ENCODE measurements at regions not wholly inside any gene's neighbourhood (a gene's known extent, or its start where the extent isn't known, plus 50 kb on each side); places are given as distances from the start of the nearest gene placed in this dataset.

- H3K4me3 ChIP-seq (ENCODE audit: insufficient read depth, low read depth, low read length), result no peak overlapping the region
Measured at GRCh38 chr7:340979-341694, 51.2 kb downstream of the FOXL3 start.

GRCh38 chr7:341841-342638 is 52.1 kb downstream of the FOXL3 start:
- Histone ChIP-seq H3K4me3 (ENCODE audit: insufficient read depth, low read depth, low read length) (no peak overlapping the region), H3K27me3 (ENCODE audit: control insufficient read depth, insufficient read depth, low read length) (no peaks in the 10 kb centered on the region), H3K36me3 (replicated peaks; ENCODE audit: control insufficient read depth, insufficient read depth, low read length) (no peaks in the 10 kb centered on the region)
- no peak for DNase-seq

More at GRCh38 chr7:340979-341694, 51.2 kb downstream of the FOXL3 start:
- DNase-seq, result no peak
- Histone ChIP-seq H3K27me3 (ENCODE audit: control insufficient read depth, insufficient read depth, low read length) (no peaks in the 10 kb centered on the region), H3K36me3 (replicated peaks; ENCODE audit: control insufficient read depth, insufficient read depth, low read length) (no peaks in the 10 kb centered on the region)

GRCh38 chr7:342681-343216 is 52.8 kb downstream of the FOXL3 start:
- Histone ChIP-seq H3K27me3 (ENCODE audit: control insufficient read depth, insufficient read depth, low read length) (no peaks in the 10 kb centered on the region), H3K4me3 (ENCODE audit: insufficient read depth, low read depth, low read length) (no peak overlapping the region), H3K36me3 (replicated peaks; ENCODE audit: control insufficient read depth, insufficient read depth, low read length) (no peaks in the 10 kb centered on the region)
- DNase-seq, result no peak

- no peaks in the 10 kb centered on the region for H3K27me3 ChIP-seq (ENCODE audit: control insufficient read depth, insufficient read depth, low read length)
- no peak overlapping the region for H3K4me3 ChIP-seq (ENCODE audit: insufficient read depth, low read depth, low read length)
- H3K36me3 ChIP-seq (replicated peaks; ENCODE audit: control insufficient read depth, insufficient read depth, low read length), result no peaks in the 10 kb centered on the region
- no peak for DNase-seq
Measured at GRCh38 chr7:343227-343822, 53.4 kb downstream of the FOXL3 start.

GRCh38 chr7:343864-344607 is 54.1 kb downstream of the FOXL3 start:
- H3K27me3 ChIP-seq (ENCODE audit: control insufficient read depth, insufficient read depth, low read length), result no peaks in the 10 kb centered on the region
- H3K36me3 ChIP-seq (replicated peaks; ENCODE audit: control insufficient read depth, insufficient read depth, low read length), result no peaks in the 10 kb centered on the region
- H3K4me3 ChIP-seq (ENCODE audit: insufficient read depth, low read depth, low read length), result no peak overlapping the region
- no peak for DNase-seq

- Histone ChIP-seq H3K4me3 (ENCODE audit: insufficient read depth, low read depth, low read length) (no peak overlapping the region), H3K36me3 (replicated peaks; ENCODE audit: control insufficient read depth, insufficient read depth, low read length) (no peaks in the 10 kb centered on the region), H3K27me3 (ENCODE audit: control insufficient read depth, insufficient read depth, low read length) (no peaks in the 10 kb centered on the region)
- no peak for DNase-seq
Measured at GRCh38 chr7:344608-344994, 54.6 kb downstream of the FOXL3 start.

GRCh38 chr7:346116-346898 is 56.3 kb downstream of the FOXL3 start:
- no peak for DNase-seq
- H3K36me3 ChIP-seq (replicated peaks; ENCODE audit: control insufficient read depth, insufficient read depth, low read length), result no peaks in the 10 kb centered on the region
- no peaks in the 10 kb centered on the region for H3K27me3 ChIP-seq (ENCODE audit: control insufficient read depth, insufficient read depth, low read length)
- no peak overlapping the region for H3K4me3 ChIP-seq (ENCODE audit: insufficient read depth, low read depth, low read length)

- Histone ChIP-seq H3K4me3 (ENCODE audit: insufficient read depth, low read depth, low read length) (no peak overlapping the region), H3K36me3 (replicated peaks; ENCODE audit: control insufficient read depth, insufficient read depth, low read length) (no peaks in the 10 kb centered on the region), H3K27me3 (ENCODE audit: control insufficient read depth, insufficient read depth, low read length) (no peaks in the 10 kb centered on the region)
- no peak for DNase-seq
Measured at GRCh38 chr7:347001-347590, 57.1 kb downstream of the FOXL3 start.

GRCh38 chr7:347644-348479 is 57.9 kb downstream of the FOXL3 start:
- Histone ChIP-seq H3K4me3 (ENCODE audit: insufficient read depth, low read depth, low read length) (no peak overlapping the region), H3K27me3 (ENCODE audit: control insufficient read depth, insufficient read depth, low read length) (no peaks in the 10 kb centered on the region), H3K36me3 (replicated peaks; ENCODE audit: control insufficient read depth, insufficient read depth, low read length) (no peaks in the 10 kb centered on the region)
- no peak for DNase-seq

GRCh38 chr7:348480-348844 is 58.5 kb downstream of the FOXL3 start:
- DNase-seq, result no peak
- Histone ChIP-seq H3K36me3 (replicated peaks; ENCODE audit: control insufficient read depth, insufficient read depth, low read length) (no peaks in the 10 kb centered on the region), H3K27me3 (ENCODE audit: control insufficient read depth, insufficient read depth, low read length) (no peaks in the 10 kb centered on the region), H3K4me3 (ENCODE audit: insufficient read depth, low read depth, low read length) (no peak overlapping the region)

- H3K27me3 ChIP-seq (ENCODE audit: control insufficient read depth, insufficient read depth, low read length), result no peaks in the 10 kb centered on the region
- DNase-seq, result no peak
Measured at GRCh38 chr7:348962-349743, 59.2 kb downstream of the FOXL3 start.

GRCh38 chr7:351256-351655 is 61.3 kb downstream of the FOXL3 start:
- no peak for DNase-seq
- Histone ChIP-seq H3K36me3 (replicated peaks; ENCODE audit: control insufficient read depth, insufficient read depth, low read length) (no peaks in the 10 kb centered on the region), H3K4me3 (ENCODE audit: insufficient read depth, low read depth, low read length) (no peak overlapping the region), H3K27me3 (ENCODE audit: control insufficient read depth, insufficient read depth, low read length) (no peaks in the 10 kb centered on the region)

More at GRCh38 chr7:348962-349743, 59.2 kb downstream of the FOXL3 start:
- H3K4me3 ChIP-seq (ENCODE audit: insufficient read depth, low read depth, low read length), result no peak overlapping the region
- H3K36me3 ChIP-seq (replicated peaks; ENCODE audit: control insufficient read depth, insufficient read depth, low read length), result no peaks in the 10 kb centered on the region

All from H7 (cell line).